Thyroid gland (tissue), 4 donors: ENCODE measurements at regions not wholly inside any gene's neighbourhood (a gene's known extent, or its start where the extent isn't known, plus 50 kb on each side); places are given as distances from the start of the nearest gene placed in this dataset.

Experiments used
- POLR2A ChIP-seq, 2 donors: fragments of 450-650 bp; IDR thresholded peaks; one replicate each; pipeline ENCODE4 v1.6.1; 2017; ENCODE audit warnings: antibody characterized with exemption in 2 of 2, mild to moderate bottlenecking in 2 of 2, moderate library complexity in 1 of 2
- TF ChIP-seq, protein P1 (sequence below), 6 experiments: fragments of 200-600 bp in 3 of 6; fragments of 450-650 bp in 3 of 6; sonication (generic) in 3 of 6; IDR thresholded peaks; one replicate each; pipeline ENCODE4 v1.5.1; 2016 to 2019; ENCODE audit warnings: antibody characterized with exemption in 6 of 6, mild to moderate bottlenecking in 2 of 6, inconsistent platforms in 1 of 6, moderate library complexity in 1 of 6

DNA sequence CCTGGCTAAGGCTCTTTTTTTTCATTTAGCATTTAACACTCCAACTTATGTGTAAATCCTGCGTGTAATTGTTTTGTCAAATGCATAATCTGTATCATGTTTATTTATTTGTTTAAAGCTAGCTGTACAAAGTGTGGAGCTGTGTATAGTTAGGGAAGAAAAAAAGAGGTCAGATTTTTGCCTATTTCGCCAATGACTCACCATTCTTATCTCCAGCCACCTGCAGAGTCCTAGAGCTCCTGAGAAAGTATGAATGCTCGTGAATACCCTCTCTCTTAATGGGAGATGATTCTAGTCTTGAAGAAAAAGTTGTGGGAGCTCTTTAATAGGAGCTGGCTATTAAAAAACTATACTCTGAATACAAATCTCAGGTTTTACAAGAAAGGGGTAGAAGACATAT lies 778.8 kb upstream of the SLITRK5 start:
- TF ChIP-seq, protein P1, sequence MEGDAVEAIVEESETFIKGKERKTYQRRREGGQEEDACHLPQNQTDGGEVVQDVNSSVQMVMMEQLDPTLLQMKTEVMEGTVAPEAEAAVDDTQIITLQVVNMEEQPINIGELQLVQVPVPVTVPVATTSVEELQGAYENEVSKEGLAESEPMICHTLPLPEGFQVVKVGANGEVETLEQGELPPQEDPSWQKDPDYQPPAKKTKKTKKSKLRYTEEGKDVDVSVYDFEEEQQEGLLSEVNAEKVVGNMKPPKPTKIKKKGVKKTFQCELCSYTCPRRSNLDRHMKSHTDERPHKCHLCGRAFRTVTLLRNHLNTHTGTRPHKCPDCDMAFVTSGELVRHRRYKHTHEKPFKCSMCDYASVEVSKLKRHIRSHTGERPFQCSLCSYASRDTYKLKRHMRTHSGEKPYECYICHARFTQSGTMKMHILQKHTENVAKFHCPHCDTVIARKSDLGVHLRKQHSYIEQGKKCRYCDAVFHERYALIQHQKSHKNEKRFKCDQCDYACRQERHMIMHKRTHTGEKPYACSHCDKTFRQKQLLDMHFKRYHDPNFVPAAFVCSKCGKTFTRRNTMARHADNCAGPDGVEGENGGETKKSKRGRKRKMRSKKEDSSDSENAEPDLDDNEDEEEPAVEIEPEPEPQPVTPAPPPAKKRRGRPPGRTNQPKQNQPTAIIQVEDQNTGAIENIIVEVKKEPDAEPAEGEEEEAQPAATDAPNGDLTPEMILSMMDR (IDR thresholded peaks at IDR 0.05) = no peak
- no peak for TF ChIP-seq POLR2A (IDR thresholded peaks at IDR 0.05)
